ENCODE measurements at regions not wholly inside any gene's neighbourhood (a gene's known extent, or its start where the extent isn't known, plus 50 kb on each side); places are given as distances from the start of the nearest gene placed in this dataset.

DNA sequence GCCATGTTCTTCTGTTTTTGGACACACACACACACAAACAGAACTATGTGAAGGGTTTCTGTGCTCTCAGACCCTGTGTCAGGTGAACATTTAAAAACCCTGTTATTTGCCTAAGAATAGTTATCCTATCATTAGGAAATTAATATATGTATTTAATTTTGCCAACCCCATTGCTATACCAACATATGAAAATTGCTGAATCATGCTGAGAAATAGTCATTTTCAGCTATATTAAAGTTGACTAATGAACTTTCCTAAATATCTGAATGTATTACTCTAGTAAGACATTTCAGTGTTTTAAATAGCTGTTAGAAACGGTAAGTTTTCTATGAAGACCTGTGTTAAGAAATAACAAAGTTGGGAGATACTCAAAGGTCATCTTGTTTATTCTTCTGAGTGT, 596.9 kb upstream of the GRM7 start:
- no peak for DNase-seq (ENCODE audit: low read depth)
- TF ChIP-seq, protein P1, sequence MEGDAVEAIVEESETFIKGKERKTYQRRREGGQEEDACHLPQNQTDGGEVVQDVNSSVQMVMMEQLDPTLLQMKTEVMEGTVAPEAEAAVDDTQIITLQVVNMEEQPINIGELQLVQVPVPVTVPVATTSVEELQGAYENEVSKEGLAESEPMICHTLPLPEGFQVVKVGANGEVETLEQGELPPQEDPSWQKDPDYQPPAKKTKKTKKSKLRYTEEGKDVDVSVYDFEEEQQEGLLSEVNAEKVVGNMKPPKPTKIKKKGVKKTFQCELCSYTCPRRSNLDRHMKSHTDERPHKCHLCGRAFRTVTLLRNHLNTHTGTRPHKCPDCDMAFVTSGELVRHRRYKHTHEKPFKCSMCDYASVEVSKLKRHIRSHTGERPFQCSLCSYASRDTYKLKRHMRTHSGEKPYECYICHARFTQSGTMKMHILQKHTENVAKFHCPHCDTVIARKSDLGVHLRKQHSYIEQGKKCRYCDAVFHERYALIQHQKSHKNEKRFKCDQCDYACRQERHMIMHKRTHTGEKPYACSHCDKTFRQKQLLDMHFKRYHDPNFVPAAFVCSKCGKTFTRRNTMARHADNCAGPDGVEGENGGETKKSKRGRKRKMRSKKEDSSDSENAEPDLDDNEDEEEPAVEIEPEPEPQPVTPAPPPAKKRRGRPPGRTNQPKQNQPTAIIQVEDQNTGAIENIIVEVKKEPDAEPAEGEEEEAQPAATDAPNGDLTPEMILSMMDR (IDR thresholded peaks at IDR 0.05; ENCODE audit: insufficient read depth, low read length, poor library complexity, severe bottlenecking): no peak
- Histone ChIP-seq H3K36me3 (ENCODE audit: control insufficient read depth, insufficient read depth, low read length) (no peaks in the 10 kb centered on the region), H3K27me3 (ENCODE audit: control insufficient read depth, insufficient read depth, low read length) (no peaks in the 10 kb centered on the region), H3K4me3 (ENCODE audit: low read depth, low read length) (no peak overlapping the region)

DNA sequence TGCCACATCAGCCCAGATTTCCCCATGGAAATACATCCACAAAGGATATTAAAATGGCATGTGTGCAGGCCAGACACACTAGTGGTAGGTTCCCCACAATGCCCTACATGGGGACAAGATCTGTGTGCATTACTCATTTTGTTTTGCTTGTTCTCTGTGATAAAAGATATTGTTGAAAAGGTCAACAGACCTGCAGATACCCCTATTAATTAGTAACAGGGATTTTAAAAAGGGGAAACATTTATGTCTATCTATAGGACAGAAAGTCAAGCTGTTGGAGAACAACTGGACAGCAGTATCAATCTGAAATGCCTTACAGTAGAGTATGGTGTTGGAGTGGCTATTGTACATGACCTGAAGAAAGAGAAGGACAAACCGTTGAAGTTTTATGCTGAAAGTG, 596.0 kb upstream of the GRM7 start:
- no peak for DNase-seq (ENCODE audit: low read depth)
- Histone ChIP-seq H3K36me3 (ENCODE audit: control insufficient read depth, insufficient read depth, low read length) (no peaks in the 10 kb centered on the region), H3K27me3 (ENCODE audit: control insufficient read depth, insufficient read depth, low read length) (no peaks in the 10 kb centered on the region), H3K4me3 (ENCODE audit: low read depth, low read length) (no peak overlapping the region)
- TF ChIP-seq, protein P1 (IDR thresholded peaks at IDR 0.05; ENCODE audit: insufficient read depth, low read length, poor library complexity, severe bottlenecking): no peak

DNA sequence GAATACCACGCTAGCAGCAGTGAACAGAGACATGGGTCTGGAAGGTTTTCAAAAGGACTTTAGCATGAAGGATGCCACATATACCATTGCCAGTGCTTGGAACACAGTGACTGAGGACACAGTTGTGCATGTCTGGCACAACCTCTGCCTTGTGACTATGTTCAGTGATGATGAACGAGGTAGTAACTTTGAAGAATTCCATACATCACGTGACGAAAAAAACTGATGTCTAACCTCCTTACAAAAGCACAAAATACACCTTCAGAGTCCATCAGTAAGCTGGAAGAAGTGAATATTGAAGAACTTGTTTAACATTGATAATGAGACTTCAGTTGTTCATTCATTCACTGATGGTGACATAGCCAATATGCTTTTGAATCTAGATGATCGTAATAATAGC, 594.8 kb upstream of the GRM7 start:
- no peaks in the 10 kb centered on the region for H3K36me3 ChIP-seq (ENCODE audit: control insufficient read depth, insufficient read depth, low read length)
- no peaks in the 10 kb centered on the region for H3K27me3 ChIP-seq (ENCODE audit: control insufficient read depth, insufficient read depth, low read length)
- DNase-seq (ENCODE audit: low read depth): no peak
- TF ChIP-seq, protein P1 (IDR thresholded peaks at IDR 0.05; ENCODE audit: insufficient read depth, low read length, poor library complexity, severe bottlenecking): no peak
- no peak overlapping the region for H3K4me3 ChIP-seq (ENCODE audit: low read depth, low read length)

DNA sequence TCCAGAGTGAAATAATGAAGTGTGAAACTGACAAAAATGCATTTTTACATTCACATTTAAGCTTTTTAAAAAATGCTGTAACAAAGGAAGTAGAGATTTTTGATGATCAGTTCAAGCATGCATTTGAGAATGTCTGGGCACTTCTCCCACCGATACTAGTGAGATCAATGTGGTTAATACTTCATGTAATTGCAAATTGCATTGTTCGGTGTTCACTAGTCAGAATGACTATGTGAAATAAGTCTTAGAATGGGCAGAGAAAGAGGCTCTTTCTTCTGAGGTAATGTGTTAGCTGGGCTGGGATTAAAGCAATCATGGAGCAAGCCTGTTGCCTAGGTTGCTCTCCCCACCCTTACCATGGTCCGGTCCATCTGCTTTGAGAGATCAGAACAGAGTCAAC, 587.0 kb upstream of the GRM7 start:
- H3K36me3 ChIP-seq (ENCODE audit: control insufficient read depth, insufficient read depth, low read length): no peaks in the 10 kb centered on the region
- DNase-seq (ENCODE audit: low read depth): no peak
- TF ChIP-seq, protein P1 (IDR thresholded peaks at IDR 0.05; ENCODE audit: insufficient read depth, low read length, poor library complexity, severe bottlenecking): no peak
- no peaks in the 10 kb centered on the region for H3K27me3 ChIP-seq (ENCODE audit: control insufficient read depth, insufficient read depth, low read length)
- H3K4me3 ChIP-seq (ENCODE audit: low read depth, low read length): no peak overlapping the region

DNA sequence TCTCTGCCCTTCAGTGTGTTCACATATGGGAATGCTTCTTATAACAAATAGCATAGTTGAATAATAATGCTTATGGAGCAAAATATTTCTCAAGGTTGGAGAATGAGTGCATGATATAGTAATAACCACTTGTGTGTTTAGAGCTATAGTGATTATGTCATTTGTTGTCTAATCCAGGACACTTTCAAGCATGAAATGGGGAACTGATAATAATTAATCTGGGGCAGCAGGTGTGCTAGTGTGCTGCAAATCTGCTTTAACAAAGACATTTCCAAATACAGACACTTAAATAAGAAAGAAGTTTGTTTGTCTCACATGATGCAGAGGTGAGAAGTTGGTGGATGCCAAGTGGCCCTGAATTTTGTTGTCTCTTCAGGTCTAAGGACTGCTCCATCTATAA, 579.3 kb upstream of the GRM7 start:
- H3K36me3 ChIP-seq (ENCODE audit: control insufficient read depth, insufficient read depth, low read length): no peaks in the 10 kb centered on the region
- H3K27me3 ChIP-seq (ENCODE audit: control insufficient read depth, insufficient read depth, low read length): no peaks in the 10 kb centered on the region
- no peak overlapping the region for H3K4me3 ChIP-seq (ENCODE audit: low read depth, low read length)
- no peak for DNase-seq (ENCODE audit: low read depth)
- TF ChIP-seq, protein P1 (IDR thresholded peaks at IDR 0.05; ENCODE audit: insufficient read depth, low read length, poor library complexity, severe bottlenecking): no peak

DNA sequence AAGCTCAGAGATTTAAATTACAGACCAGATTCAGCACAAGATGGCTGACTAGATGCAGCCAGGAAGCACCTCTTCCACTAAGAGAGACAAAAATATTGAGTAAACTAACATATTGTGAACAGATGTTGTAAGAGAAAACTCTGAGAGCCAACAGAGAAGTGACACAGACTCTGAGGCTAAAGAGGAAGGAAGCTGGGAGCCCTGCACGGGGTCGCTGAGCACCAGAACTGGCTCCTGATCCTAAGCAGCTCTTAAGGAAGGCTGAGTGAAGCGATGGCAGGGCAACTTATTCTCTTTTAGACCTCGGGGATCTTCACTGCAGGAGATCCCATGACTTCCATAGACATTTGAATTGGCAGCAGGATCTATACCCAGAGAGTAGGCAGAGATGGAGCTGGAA, 578.0 kb upstream of the GRM7 start:
- Histone ChIP-seq H3K4me3 (ENCODE audit: low read depth, low read length) (no peak overlapping the region), H3K27me3 (ENCODE audit: control insufficient read depth, insufficient read depth, low read length) (no peaks in the 10 kb centered on the region), H3K36me3 (ENCODE audit: control insufficient read depth, insufficient read depth, low read length) (no peaks in the 10 kb centered on the region)
- TF ChIP-seq, protein P1 (IDR thresholded peaks at IDR 0.05; ENCODE audit: insufficient read depth, low read length, poor library complexity, severe bottlenecking): no peak
- DNase-seq (ENCODE audit: low read depth): no peak
